OCI-LY1 (cell line): ENCODE measurements at regions not wholly inside any gene's neighbourhood (a gene's known extent, or its start where the extent isn't known, plus 50 kb on each side); places are given as distances from the start of the nearest gene placed in this dataset.

Experiments
- H2AFZ ChIP-seq: fragments of 200-600 bp; sonication (generic), shearing (Covaris generic); 2 replicates; pipeline ENCODE4 v1.6.0; 2014; ENCODE audit warnings: antibody characterized with exemption, mild to moderate bottlenecking, low read length
- H3F3A ChIP-seq: fragments of 200-600 bp; sonication (generic), shearing (Covaris generic); 2 replicates; pipeline ENCODE4 v1.6.0; 2014; ENCODE audit warnings: mild to moderate bottlenecking, antibody characterized with exemption, low read length, moderate library complexity; ENCODE audit not compliant: insufficient read depth
- H3K27ac ChIP-seq: fragments of 200-600 bp; sonication (generic); 2 replicates; pipeline ENCODE4 v1.5.1; 2014; ENCODE audit warnings: low read length, mixed run types, mild to moderate bottlenecking, low read depth; ENCODE audit not compliant: poor library complexity, severe bottlenecking
- H3K27me3 ChIP-seq: fragments of 200-600 bp; sonication (generic); 2 replicates; pipeline ENCODE4 v1.6.0; 2014; ENCODE audit warnings: antibody characterized with exemption, mild to moderate bottlenecking, low read length, moderate library complexity; ENCODE audit not compliant: insufficient read depth
- H3K36me3 ChIP-seq: fragments of 200-600 bp; sonication (generic); 2 replicates; pipeline ENCODE4 v1.6.1; 2014; ENCODE audit warnings: mild to moderate bottlenecking, antibody characterized with exemption, low read length, moderate library complexity, mixed read lengths; ENCODE audit not compliant: insufficient read depth
- H3K4me1 ChIP-seq: fragments of 200-600 bp; sonication (generic); 2 replicates; pipeline ENCODE4 v1.5.1; 2014; ENCODE audit warnings: mild to moderate bottlenecking, low read length, moderate library complexity; ENCODE audit not compliant: insufficient read depth, severe bottlenecking
- H3K4me2 ChIP-seq: fragments of 200-600 bp; sonication (generic), shearing (Covaris generic); 2 replicates; pipeline ENCODE4 v1.6.1; 2014; ENCODE audit warnings: low read length
- H3K4me3 ChIP-seq: fragments of 200-600 bp; sonication (generic); 2 replicates; pipeline ENCODE4 v1.5.1; 2014; ENCODE audit warnings: low read length, low read depth, mild to moderate bottlenecking, mixed read lengths; ENCODE audit not compliant: poor library complexity, severe bottlenecking
- H3K79me2 ChIP-seq: fragments of 200-600 bp; shearing (Covaris generic); 2 replicates; pipeline ENCODE4 v1.6.1; 2016; ENCODE audit warnings: mixed run types, low read length, mixed read lengths; ENCODE audit not compliant: insufficient read depth
- H3K9ac ChIP-seq: fragments of 200-600 bp; sonication (generic), shearing (Covaris generic); 2 replicates; pipeline ENCODE4 v1.6.1; 2014; ENCODE audit warnings: mild to moderate bottlenecking, low read length, mixed read lengths
- H3K9me2 ChIP-seq: fragments of 200-600 bp; sonication (generic), shearing (Covaris generic); 2 replicates; pipeline ENCODE4 v1.6.1; 2014; ENCODE audit warnings: low read depth, mild to moderate bottlenecking, low read length, mixed read lengths
- H3K9me3 ChIP-seq: fragments of 200-600 bp; shearing (Covaris generic); 2 replicates; pipeline ENCODE4 v1.6.1; 2014; ENCODE audit warnings: low read length, mixed read lengths
- H4K20me1 ChIP-seq: fragments of 200-600 bp; sonication (generic), shearing (Covaris generic); 2 replicates; pipeline ENCODE4 v1.6.0; 2016; ENCODE audit warnings: mild to moderate bottlenecking, low read length; ENCODE audit not compliant: insufficient read depth
- EZH2 ChIP-seq: fragments of 200-600 bp; sonication (generic), shearing (Covaris generic); IDR thresholded peaks from 2 replicates; pipeline ENCODE4 v1.8.0; 2017; ENCODE audit warnings: borderline replicate concordance, mixed run types, mild to moderate bottlenecking, antibody characterized with exemption, low read length, moderate library complexity, mixed read lengths
- TF ChIP-seq, protein P1 (sequence below): fragments of 200-600 bp; sonication (generic), shearing (Covaris generic); IDR thresholded peaks from 2 replicates; pipeline ENCODE4 v1.5.1; 2017; ENCODE audit warnings: mild to moderate bottlenecking, antibody characterized with exemption, low read length, moderate library complexity, mixed read lengths

GRCh38 chr3:83096-83495, 113.5 kb upstream of the CHL1 start:
- Histone ChIP-seq H3K4me3 (no peak overlapping the region), H3K79me2 (no peaks in the 10 kb centered on the region), H3K4me2 (no peak overlapping the region), H3K4me1 (no peaks in the 10 kb centered on the region), H2AFZ (no peak overlapping the region), H3K27me3 (no peaks in the 10 kb centered on the region), H3K9me3 (peaks cover 4% of the 10 kb centered on the region; the same call in 1 of the 2 replicates), H3K9ac (no peak overlapping the region), H3K9me2 (no peaks in the 10 kb centered on the region), H3K36me3 (no peaks in the 10 kb centered on the region), H3F3A (no peaks in the 10 kb centered on the region), H4K20me1 (no peaks in the 10 kb centered on the region), H3K27ac (no peak overlapping the region)
- TF ChIP-seq, protein P1, sequence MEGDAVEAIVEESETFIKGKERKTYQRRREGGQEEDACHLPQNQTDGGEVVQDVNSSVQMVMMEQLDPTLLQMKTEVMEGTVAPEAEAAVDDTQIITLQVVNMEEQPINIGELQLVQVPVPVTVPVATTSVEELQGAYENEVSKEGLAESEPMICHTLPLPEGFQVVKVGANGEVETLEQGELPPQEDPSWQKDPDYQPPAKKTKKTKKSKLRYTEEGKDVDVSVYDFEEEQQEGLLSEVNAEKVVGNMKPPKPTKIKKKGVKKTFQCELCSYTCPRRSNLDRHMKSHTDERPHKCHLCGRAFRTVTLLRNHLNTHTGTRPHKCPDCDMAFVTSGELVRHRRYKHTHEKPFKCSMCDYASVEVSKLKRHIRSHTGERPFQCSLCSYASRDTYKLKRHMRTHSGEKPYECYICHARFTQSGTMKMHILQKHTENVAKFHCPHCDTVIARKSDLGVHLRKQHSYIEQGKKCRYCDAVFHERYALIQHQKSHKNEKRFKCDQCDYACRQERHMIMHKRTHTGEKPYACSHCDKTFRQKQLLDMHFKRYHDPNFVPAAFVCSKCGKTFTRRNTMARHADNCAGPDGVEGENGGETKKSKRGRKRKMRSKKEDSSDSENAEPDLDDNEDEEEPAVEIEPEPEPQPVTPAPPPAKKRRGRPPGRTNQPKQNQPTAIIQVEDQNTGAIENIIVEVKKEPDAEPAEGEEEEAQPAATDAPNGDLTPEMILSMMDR = no peak
- TF ChIP-seq EZH2 = no peak

GRCh38 chr3:85180-85579, 111.4 kb upstream of the CHL1 start:
- Histone ChIP-seq H3K9ac (no peak overlapping the region), H3K4me2 (no peak overlapping the region), H3F3A (no peaks in the 10 kb centered on the region), H3K27ac (no peak overlapping the region), H3K79me2 (no peaks in the 10 kb centered on the region), H3K27me3 (no peaks in the 10 kb centered on the region), H3K4me1 (no peaks in the 10 kb centered on the region), H3K9me3 (peaks cover 1% of the 10 kb centered on the region; the same call in 1 of the 2 replicates), H3K4me3 (no peak overlapping the region), H4K20me1 (no peaks in the 10 kb centered on the region), H3K36me3 (no peaks in the 10 kb centered on the region), H2AFZ (no peak overlapping the region), H3K9me2 (no peaks in the 10 kb centered on the region)
- TF ChIP-seq, protein P1 = no peak
- TF ChIP-seq EZH2 = no peak

DNA sequence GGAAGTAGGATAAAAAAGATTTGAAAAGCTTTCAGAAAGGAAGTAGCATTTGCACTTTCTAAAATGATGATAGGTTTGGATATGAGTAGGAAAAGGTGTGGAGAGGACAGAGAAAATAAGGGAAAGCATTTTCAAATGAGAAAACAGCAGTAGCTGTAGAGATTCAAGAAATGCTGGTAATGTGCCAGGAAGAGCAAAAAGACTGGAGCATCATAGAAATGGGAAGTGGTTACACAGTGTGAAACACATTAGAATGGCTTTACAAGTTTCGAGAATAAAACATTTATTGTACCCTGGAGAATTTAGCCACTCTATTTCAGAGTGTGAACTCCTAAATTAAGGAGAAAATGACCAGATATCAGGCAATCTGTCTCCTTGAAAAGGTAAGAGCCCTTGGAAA, 108.3 kb upstream of the CHL1 start:
- no peaks in the 10 kb centered on the region for H3K9me3 ChIP-seq

More for the DNA sequence above, 108.3 kb upstream of the CHL1 start:
- Histone ChIP-seq H3F3A (no peaks in the 10 kb centered on the region), H3K9me2 (no peaks in the 10 kb centered on the region), H3K27ac (no peak overlapping the region), H3K9ac (no peak overlapping the region), H4K20me1 (no peaks in the 10 kb centered on the region), H3K4me2 (no peak overlapping the region), H3K4me3 (no peak overlapping the region), H3K36me3 (no peaks in the 10 kb centered on the region), H3K27me3 (no peaks in the 10 kb centered on the region), H3K4me1 (no peaks in the 10 kb centered on the region), H2AFZ (no peak overlapping the region), H3K79me2 (no peaks in the 10 kb centered on the region)
- TF ChIP-seq, protein P1 = no peak
- no peak for TF ChIP-seq EZH2
